ENCODE measurements at regions not wholly inside any gene's neighbourhood (a gene's known extent, or its start where the extent isn't known, plus 50 kb on each side); places are given as distances from the start of the nearest gene placed in this dataset.

GRCh38 chr3:3906171-3906570 lies 106.9 kb downstream of the LRRN1 start:
- no peak for TF ChIP-seq CTCF (IDR thresholded peaks at IDR 0.05)
- no peak for TF ChIP-seq POLR2A (IDR thresholded peaks at IDR 0.05)

Data from testis (tissue), 2 donors.